ENCODE measurements at regions not wholly inside any gene's neighbourhood (a gene's known extent, or its start where the extent isn't known, plus 50 kb on each side); places are given as distances from the start of the nearest gene placed in this dataset.

DNA sequence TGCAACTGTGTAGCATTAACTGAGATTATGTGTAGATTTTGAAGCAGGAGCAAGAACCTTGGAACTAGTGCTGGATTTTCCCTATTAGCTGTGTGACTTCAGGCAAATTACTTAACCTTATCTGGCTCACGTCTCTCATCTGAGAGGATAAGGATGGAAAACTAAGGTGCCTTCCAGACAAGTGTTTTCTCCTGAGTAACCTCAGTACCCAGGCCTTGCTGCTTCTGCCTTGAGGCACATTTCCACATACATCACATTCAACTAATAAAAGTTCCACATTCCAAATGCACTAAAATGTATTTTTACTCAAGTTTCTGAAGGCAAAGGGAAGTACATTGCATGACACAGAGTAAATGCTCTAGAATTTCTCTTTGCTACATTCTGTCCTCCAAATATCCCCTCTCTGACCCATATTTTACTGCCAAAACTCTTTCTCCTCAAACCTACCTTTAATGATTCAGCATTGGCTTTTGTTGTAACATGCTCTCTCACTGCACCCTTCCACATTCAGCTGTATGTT, 195.4 kb upstream of the ADGRL3 start:
- TF ChIP-seq POLR2A (IDR thresholded peaks at IDR 0.05): no peak
- TF ChIP-seq, protein P1, sequence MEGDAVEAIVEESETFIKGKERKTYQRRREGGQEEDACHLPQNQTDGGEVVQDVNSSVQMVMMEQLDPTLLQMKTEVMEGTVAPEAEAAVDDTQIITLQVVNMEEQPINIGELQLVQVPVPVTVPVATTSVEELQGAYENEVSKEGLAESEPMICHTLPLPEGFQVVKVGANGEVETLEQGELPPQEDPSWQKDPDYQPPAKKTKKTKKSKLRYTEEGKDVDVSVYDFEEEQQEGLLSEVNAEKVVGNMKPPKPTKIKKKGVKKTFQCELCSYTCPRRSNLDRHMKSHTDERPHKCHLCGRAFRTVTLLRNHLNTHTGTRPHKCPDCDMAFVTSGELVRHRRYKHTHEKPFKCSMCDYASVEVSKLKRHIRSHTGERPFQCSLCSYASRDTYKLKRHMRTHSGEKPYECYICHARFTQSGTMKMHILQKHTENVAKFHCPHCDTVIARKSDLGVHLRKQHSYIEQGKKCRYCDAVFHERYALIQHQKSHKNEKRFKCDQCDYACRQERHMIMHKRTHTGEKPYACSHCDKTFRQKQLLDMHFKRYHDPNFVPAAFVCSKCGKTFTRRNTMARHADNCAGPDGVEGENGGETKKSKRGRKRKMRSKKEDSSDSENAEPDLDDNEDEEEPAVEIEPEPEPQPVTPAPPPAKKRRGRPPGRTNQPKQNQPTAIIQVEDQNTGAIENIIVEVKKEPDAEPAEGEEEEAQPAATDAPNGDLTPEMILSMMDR (IDR thresholded peaks at IDR 0.05): no peak
